ENCODE measurements at regions not wholly inside any gene's neighbourhood (a gene's known extent, or its start where the extent isn't known, plus 50 kb on each side); places are given as distances from the start of the nearest gene placed in this dataset.

GRCh38 chr1:115437196-115437595, 99.1 kb upstream of the NGF start:
- no peak for TF ChIP-seq EZH2 (IDR thresholded peaks at IDR 0.05)
- no peak for TF ChIP-seq POLR2AphosphoS5 (IDR thresholded peaks at IDR 0.05; ENCODE audit: borderline replicate concordance, low read depth, low read length)
